ENCODE measurements at regions not wholly inside any gene's neighbourhood (a gene's known extent, or its start where the extent isn't known, plus 50 kb on each side); places are given as distances from the start of the nearest gene placed in this dataset.

DNA sequence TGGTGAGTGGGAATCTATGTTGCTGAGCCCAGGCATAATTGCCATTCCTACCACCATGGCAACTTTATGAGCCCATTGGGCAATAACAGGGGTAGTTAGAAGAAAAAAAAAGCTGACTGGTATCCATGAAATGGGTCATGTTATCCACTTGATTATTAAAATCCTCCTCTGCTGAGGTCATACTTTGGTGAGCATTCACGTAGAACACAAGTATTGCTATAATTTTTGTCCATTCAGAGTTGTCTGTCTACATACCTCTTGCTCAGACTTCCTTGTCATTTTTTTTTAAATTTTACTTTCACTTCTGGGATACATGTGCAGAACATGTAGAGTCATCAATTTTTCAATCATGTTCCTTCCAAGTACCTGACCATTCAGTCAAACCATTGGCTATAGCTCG, 780.8 kb upstream of the ARRDC3 start:
- intact Hi-C loops (cut with DNase I; ENCODE audit: low total_unique reads) = no loop called here
- TF ChIP-seq CTCF (IDR thresholded peaks at IDR 0.05 in 8 of 11, conservative IDR thresholded peaks at IDR 0.05 in 3 of 11) (no peak), POLR2AphosphoS5 (IDR thresholded peaks at IDR 0.05) (no peak), POLR2A (IDR thresholded peaks at IDR 0.05) (no peak)
- WGBS, 5 donors = 66 to 87% (median 71%) methylated on average over 2 of the region's 2 CpGs

DNA sequence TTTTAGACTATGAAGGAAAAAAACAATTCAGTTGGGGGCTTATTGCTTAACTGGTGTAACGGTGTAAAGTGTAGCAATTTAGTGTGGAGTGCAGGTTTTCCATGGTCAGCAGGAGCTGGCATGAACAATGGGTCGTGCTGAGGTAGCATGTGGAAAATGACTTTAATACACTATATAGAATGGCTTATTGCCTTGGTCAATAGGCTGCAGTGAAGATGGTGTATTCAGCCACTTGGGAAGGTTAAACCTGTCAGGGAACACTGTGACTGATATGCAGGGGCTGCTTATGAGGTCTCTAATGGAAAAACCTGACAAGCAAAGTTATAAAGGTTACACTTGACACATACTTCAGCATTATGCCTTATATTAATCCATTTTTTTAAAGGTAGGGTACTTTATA, 764.7 kb upstream of the ARRDC3 start:
- Histone ChIP-seq H3K9me3 (no peaks in the 10 kb centered on the region), H3K27me3 (replicated peaks in 1 of 7) (no peaks in the 10 kb centered on the region), H3K4me3 (no peak overlapping the region), H3K4me1 (no peaks in the 10 kb centered on the region), H3K27ac (no peak overlapping the region), H3K36me3 (no peaks in the 10 kb centered on the region)
- no peak for DNase-seq
- WGBS, 5 donors = 50 to 67% (median 53%) methylated on average over 2 of the region's 2 CpGs
- intact Hi-C loops (cut with DNase I; ENCODE audit: low total_unique reads) = no loop called here
- no peak for TF ChIP-seq POLR2A (IDR thresholded peaks at IDR 0.05)
- TF ChIP-seq POLR2AphosphoS5 (IDR thresholded peaks at IDR 0.05) = no peak
- no peak for TF ChIP-seq CTCF (IDR thresholded peaks at IDR 0.05 in 8 of 11, conservative IDR thresholded peaks at IDR 0.05 in 3 of 11)

More for the DNA sequence above, 780.8 kb upstream of the ARRDC3 start:
- Histone ChIP-seq H3K4me3 (no peak overlapping the region), H3K9me3 (peaks cover 0 to 10% (median 0%) of the 10 kb centered on the region in 8 donors), H3K4me1 (no peaks in the 10 kb centered on the region), H3K27me3 (replicated peaks in 1 of 7) (no peaks in the 10 kb centered on the region), H3K36me3 (no peaks in the 10 kb centered on the region), H3K27ac (no peak overlapping the region)
- no peak for DNase-seq

DNA sequence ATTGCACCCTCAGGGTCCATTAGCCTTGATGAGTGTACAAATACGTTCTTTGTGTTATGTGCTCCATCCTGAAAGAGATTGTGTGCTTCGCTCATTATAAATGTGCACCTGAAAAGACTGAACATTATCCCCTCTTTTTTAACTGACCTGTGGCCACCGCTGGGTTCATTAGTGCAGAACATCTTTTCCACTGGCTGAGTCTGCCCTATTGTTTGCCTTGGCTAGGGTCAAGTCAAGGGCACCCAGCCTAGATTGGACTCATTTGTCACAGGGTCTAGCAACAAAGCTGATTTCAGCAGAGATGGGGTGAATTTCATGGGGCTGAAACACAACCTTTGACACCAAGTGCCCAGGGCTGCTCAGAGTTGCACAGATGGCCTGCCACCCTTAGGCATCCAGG, 764.1 kb upstream of the ARRDC3 start:
- Histone ChIP-seq H3K4me1 (no peaks in the 10 kb centered on the region), H3K9me3 (no peaks in the 10 kb centered on the region), H3K27ac (no peak overlapping the region), H3K36me3 (no peaks in the 10 kb centered on the region), H3K27me3 (replicated peaks in 1 of 7) (no peaks in the 10 kb centered on the region), H3K4me3 (no peak overlapping the region)
- intact Hi-C loops (cut with DNase I; ENCODE audit: low total_unique reads) = no loop called here
- WGBS, 5 donors = 59 to 65% (median 60%) methylated on average over 3 of the region's 3 CpGs
- DNase-seq = no peak
- no peak for TF ChIP-seq POLR2A (IDR thresholded peaks at IDR 0.05)
- no peak for TF ChIP-seq POLR2AphosphoS5 (IDR thresholded peaks at IDR 0.05)
- TF ChIP-seq CTCF (IDR thresholded peaks at IDR 0.05 in 8 of 11, conservative IDR thresholded peaks at IDR 0.05 in 3 of 11) = no peak

GRCh38 chr5:92145852-92146251, 762.7 kb upstream of the ARRDC3 start:
- TF ChIP-seq CTCF (IDR thresholded peaks at IDR 0.05 in 8 of 11, conservative IDR thresholded peaks at IDR 0.05 in 3 of 11) (no peak), POLR2A (IDR thresholded peaks at IDR 0.05) (no peak), POLR2AphosphoS5 (IDR thresholded peaks at IDR 0.05) (no peak)
- WGBS, 5 donors = 75 to 86% (median 79%) methylated on average over 3 of the region's 3 CpGs
- intact Hi-C loops (cut with DNase I; ENCODE audit: low total_unique reads) = no loop called here
- no peaks in the 10 kb centered on the region for H3K27me3 ChIP-seq (replicated peaks in 1 of 7)
- H3K36me3 ChIP-seq = no peaks in the 10 kb centered on the region
- H3K4me1 ChIP-seq = no peaks in the 10 kb centered on the region
- no peaks in the 10 kb centered on the region for H3K9me3 ChIP-seq
- no peak for DNase-seq
- no peak overlapping the region for H3K27ac ChIP-seq
- H3K4me3 ChIP-seq = no peak overlapping the region

Measured in spleen (tissue), 11 donors.